ENCODE measurements at regions not wholly inside any gene's neighbourhood (a gene's known extent, or its start where the extent isn't known, plus 50 kb on each side); places are given as distances from the start of the nearest gene placed in this dataset.

GRCh38 chr2:42877936-42878335, 85.6 kb upstream of the HAAO start:
- no peak overlapping the region for H3K27ac Mint-ChIP-seq

GRCh38 chr2:42877511-42877910, 85.1 kb upstream of the HAAO start:
- ATAC-seq (replicated peaks) = no peak
- H3K4me1 Mint-ChIP-seq = peaks cover 13% of the 10 kb centered on the region
- H3K4me3 Mint-ChIP-seq = no peak overlapping the region

More at GRCh38 chr2:42877936-42878335, 85.6 kb upstream of the HAAO start:
- H3K27me3 Mint-ChIP-seq = no peaks in the 10 kb centered on the region
- no peaks in the 10 kb centered on the region for H3K9me3 Mint-ChIP-seq
- H3K36me3 Mint-ChIP-seq (ENCODE audit: low read depth) = no peaks in the 10 kb centered on the region
- no peak for ATAC-seq (replicated peaks)
- peaks cover 13% of the 10 kb centered on the region for H3K4me1 Mint-ChIP-seq
- H3K4me3 Mint-ChIP-seq = no peak overlapping the region

GRCh38 chr2:42876326-42876751, 84.0 kb upstream of the HAAO start:
- H3K27ac Mint-ChIP-seq = no peak overlapping the region
- ATAC-seq (replicated peaks) = no peak
- H3K4me1 Mint-ChIP-seq = peaks cover 6% of the 10 kb centered on the region
- H3K27me3 Mint-ChIP-seq = no peaks in the 10 kb centered on the region
- no peaks in the 10 kb centered on the region for H3K9me3 Mint-ChIP-seq
- H3K4me3 Mint-ChIP-seq = no peak overlapping the region
- H3K36me3 Mint-ChIP-seq (ENCODE audit: low read depth) = no peaks in the 10 kb centered on the region

More at GRCh38 chr2:42877511-42877910, 85.1 kb upstream of the HAAO start:
- H3K27ac Mint-ChIP-seq = no peak overlapping the region
- no peaks in the 10 kb centered on the region for H3K9me3 Mint-ChIP-seq
- H3K27me3 Mint-ChIP-seq = no peaks in the 10 kb centered on the region
- H3K36me3 Mint-ChIP-seq (ENCODE audit: low read depth) = no peaks in the 10 kb centered on the region

GRCh38 chr2:42875880-42876279, 83.5 kb upstream of the HAAO start:
- Mint-ChIP-seq H3K27me3 (no peaks in the 10 kb centered on the region), H3K27ac (no peak overlapping the region), H3K9me3 (no peaks in the 10 kb centered on the region), H3K4me1 (peaks cover 6% of the 10 kb centered on the region), H3K4me3 (no peak overlapping the region), H3K36me3 (ENCODE audit: low read depth) (no peaks in the 10 kb centered on the region)
- no peak for ATAC-seq (replicated peaks)

- H3K9me3 Mint-ChIP-seq = no peaks in the 10 kb centered on the region
- no peaks in the 10 kb centered on the region for H3K27me3 Mint-ChIP-seq
- no peaks in the 10 kb centered on the region for H3K36me3 Mint-ChIP-seq (ENCODE audit: low read depth)
- no peak overlapping the region for H3K4me3 Mint-ChIP-seq
- no peak for ATAC-seq (replicated peaks)
- H3K27ac Mint-ChIP-seq = no peak overlapping the region
- H3K4me1 Mint-ChIP-seq = peaks cover 6% of the 10 kb centered on the region
These were observed 82.8 kb upstream of the HAAO start for GRCh38 chr2:42874949-42875801.

- peaks cover 1% of the 10 kb centered on the region for H3K27me3 Mint-ChIP-seq
- peaks cover 17% of the 10 kb centered on the region for H3K9me3 Mint-ChIP-seq
- no peaks in the 10 kb centered on the region for H3K36me3 Mint-ChIP-seq (ENCODE audit: low read depth)
- H3K4me3 Mint-ChIP-seq = no peak overlapping the region
- H3K4me1 Mint-ChIP-seq = no peaks in the 10 kb centered on the region
- H3K27ac Mint-ChIP-seq = no peak overlapping the region
- ATAC-seq (replicated peaks) = no peak
These were observed 80.3 kb upstream of the HAAO start for GRCh38 chr2:42872721-42873120.

GRCh38 chr2:42871372-42871771, 79.0 kb upstream of the HAAO start:
- peaks cover 3% of the 10 kb centered on the region for H3K27me3 Mint-ChIP-seq
- ATAC-seq (replicated peaks) = no peak
- H3K27ac Mint-ChIP-seq = no peak overlapping the region
- H3K36me3 Mint-ChIP-seq (ENCODE audit: low read depth) = no peaks in the 10 kb centered on the region
- peaks cover 19% of the 10 kb centered on the region for H3K9me3 Mint-ChIP-seq
- no peak overlapping the region for H3K4me3 Mint-ChIP-seq
- no peaks in the 10 kb centered on the region for H3K4me1 Mint-ChIP-seq

- Mint-ChIP-seq H3K4me1 (no peaks in the 10 kb centered on the region), H3K27ac (no peak overlapping the region), H3K36me3 (ENCODE audit: low read depth) (no peaks in the 10 kb centered on the region), H3K9me3 (peaks cover 19% of the 10 kb centered on the region), H3K4me3 (no peak overlapping the region), H3K27me3 (peaks cover 3% of the 10 kb centered on the region)
- ATAC-seq (replicated peaks) = no peak
These were observed 76.5 kb upstream of the HAAO start for GRCh38 chr2:42868874-42869273.

- no peak overlapping the region for H3K27ac Mint-ChIP-seq
- H3K27me3 Mint-ChIP-seq = peaks cover 3% of the 10 kb centered on the region
- ATAC-seq (replicated peaks) = no peak
- peaks cover 19% of the 10 kb centered on the region for H3K9me3 Mint-ChIP-seq
- no peaks in the 10 kb centered on the region for H3K36me3 Mint-ChIP-seq (ENCODE audit: low read depth)
- no peak overlapping the region for H3K4me3 Mint-ChIP-seq
- H3K4me1 Mint-ChIP-seq = no peaks in the 10 kb centered on the region
These were observed 75.7 kb upstream of the HAAO start for GRCh38 chr2:42868096-42868495.

- Mint-ChIP-seq H3K27me3 (peaks cover 3% of the 10 kb centered on the region), H3K9me3 (peaks cover 19% of the 10 kb centered on the region), H3K36me3 (ENCODE audit: low read depth) (no peaks in the 10 kb centered on the region), H3K4me1 (no peaks in the 10 kb centered on the region), H3K27ac (no peak overlapping the region), H3K4me3 (no peak overlapping the region)
- no peak for ATAC-seq (replicated peaks)
These were observed 75.0 kb upstream of the HAAO start for GRCh38 chr2:42867093-42868065.

GRCh38 chr2:42865884-42866881, 73.8 kb upstream of the HAAO start:
- Mint-ChIP-seq H3K4me1 (no peaks in the 10 kb centered on the region), H3K36me3 (ENCODE audit: low read depth) (no peaks in the 10 kb centered on the region), H3K9me3 (peaks cover 19% of the 10 kb centered on the region), H3K4me3 (no peak overlapping the region), H3K27ac (no peak overlapping the region), H3K27me3 (peaks cover 3% of the 10 kb centered on the region)
- ATAC-seq (replicated peaks) = no peak

GRCh38 chr2:42864641-42865280, 72.4 kb upstream of the HAAO start:
- Mint-ChIP-seq H3K4me1 (no peaks in the 10 kb centered on the region), H3K36me3 (ENCODE audit: low read depth) (no peaks in the 10 kb centered on the region), H3K4me3 (no peak overlapping the region), H3K27ac (no peak overlapping the region), H3K9me3 (peaks cover 19% of the 10 kb centered on the region), H3K27me3 (peaks cover 3% of the 10 kb centered on the region)
- ATAC-seq (replicated peaks) = no peak

GRCh38 chr2:42864222-42864621, 71.8 kb upstream of the HAAO start:
- Mint-ChIP-seq H3K4me3 (no peak overlapping the region), H3K36me3 (ENCODE audit: low read depth) (no peaks in the 10 kb centered on the region), H3K27me3 (peaks cover 3% of the 10 kb centered on the region), H3K9me3 (peaks cover 14% of the 10 kb centered on the region), H3K4me1 (no peaks in the 10 kb centered on the region), H3K27ac (no peak overlapping the region)
- no peak for ATAC-seq (replicated peaks)

All from activated T-helper 17 cell treated with anti-CD3 and anti-CD28 coated beads, Interleukin-2, amount 50 U/mL, for 72 hours (primary cell).